ENCODE measurements at regions not wholly inside any gene's neighbourhood (a gene's known extent, or its start where the extent isn't known, plus 50 kb on each side); places are given as distances from the start of the nearest gene placed in this dataset.

DNA sequence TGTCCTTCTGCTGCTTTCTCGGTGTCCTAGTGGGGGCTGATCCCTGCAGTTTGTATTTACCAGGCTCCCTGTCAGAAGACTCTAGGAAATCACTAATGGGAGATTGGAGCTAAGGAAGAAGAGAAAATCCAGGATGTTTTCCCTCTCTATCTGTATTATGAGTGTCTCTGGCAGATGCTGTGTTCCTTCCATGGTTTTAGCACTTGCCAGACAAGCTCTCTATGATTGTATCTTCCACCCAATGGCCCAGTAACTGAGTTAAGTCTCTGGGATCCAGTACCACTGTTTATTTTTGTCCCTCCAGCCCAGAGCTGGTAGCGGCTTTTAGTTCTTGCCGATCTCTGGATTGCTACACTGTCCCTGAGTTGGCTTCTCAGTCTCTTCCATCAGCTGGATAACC lies 494.8 kb upstream of the SLC39A10 start:
- no peak overlapping the region for H3K4me3 ChIP-seq (ENCODE audit: low read depth, low read length)
- TF ChIP-seq CTCF (IDR thresholded peaks at IDR 0.05; ENCODE audit: borderline replicate concordance, insufficient read depth, low read depth, low read length) = no peak

- H3K4me3 ChIP-seq (ENCODE audit: low read depth, low read length) = no peak overlapping the region
- TF ChIP-seq CTCF (IDR thresholded peaks at IDR 0.05; ENCODE audit: borderline replicate concordance, insufficient read depth, low read depth, low read length) = no peak
Measured at GRCh38 chr2:195160963-195161362, 496.1 kb upstream of the SLC39A10 start.

GRCh38 chr2:195151711-195152110 lies 505.3 kb upstream of the SLC39A10 start:
- TF ChIP-seq CTCF (IDR thresholded peaks at IDR 0.05; ENCODE audit: borderline replicate concordance, insufficient read depth, low read depth, low read length) = no peak
- no peak overlapping the region for H3K4me3 ChIP-seq (ENCODE audit: low read depth, low read length)

DNA sequence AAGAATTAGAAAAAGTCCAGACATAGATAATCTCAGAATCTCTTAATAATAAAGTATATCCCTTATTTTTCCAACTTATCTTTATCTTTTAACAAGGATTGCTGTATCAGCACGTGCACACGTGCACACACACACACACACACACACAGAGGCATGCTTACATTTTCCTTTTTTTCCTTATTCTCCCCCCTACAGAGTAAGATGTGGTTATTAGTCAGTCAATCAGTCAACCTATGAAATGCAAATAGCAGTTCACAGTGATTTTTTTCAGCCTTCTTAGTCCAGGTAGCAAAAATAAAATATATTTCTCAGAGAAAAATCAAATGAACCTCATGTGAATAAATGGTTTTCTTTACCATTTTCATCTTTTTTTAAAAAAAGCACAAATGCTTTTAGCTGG lies 506.2 kb upstream of the SLC39A10 start:
- H3K4me3 ChIP-seq (ENCODE audit: low read depth, low read length) = no peak overlapping the region
- no peak for TF ChIP-seq CTCF (IDR thresholded peaks at IDR 0.05; ENCODE audit: borderline replicate concordance, insufficient read depth, low read depth, low read length)

DNA sequence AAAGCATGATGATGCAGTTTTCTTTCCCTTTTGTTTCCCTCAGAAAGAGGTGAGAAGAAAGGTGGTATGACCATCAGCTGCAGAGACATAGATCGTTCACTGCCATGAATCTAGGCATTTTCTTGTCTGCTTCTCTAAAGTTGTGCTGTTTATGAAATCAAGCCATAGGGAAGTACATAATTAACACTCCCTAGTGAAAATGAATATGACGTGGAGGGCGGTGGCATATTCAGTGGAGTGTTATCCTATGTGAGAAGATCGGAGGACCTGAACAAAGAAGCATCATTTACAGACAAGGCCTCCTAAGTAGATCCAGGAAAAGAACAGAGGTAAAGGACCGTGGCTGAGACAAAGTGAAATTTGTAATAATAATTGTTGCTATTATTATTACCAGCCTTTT lies 509.0 kb upstream of the SLC39A10 start:
- no peak for TF ChIP-seq CTCF (IDR thresholded peaks at IDR 0.05; ENCODE audit: borderline replicate concordance, insufficient read depth, low read depth, low read length)
- H3K4me3 ChIP-seq (ENCODE audit: low read depth, low read length) = no peak overlapping the region

DNA sequence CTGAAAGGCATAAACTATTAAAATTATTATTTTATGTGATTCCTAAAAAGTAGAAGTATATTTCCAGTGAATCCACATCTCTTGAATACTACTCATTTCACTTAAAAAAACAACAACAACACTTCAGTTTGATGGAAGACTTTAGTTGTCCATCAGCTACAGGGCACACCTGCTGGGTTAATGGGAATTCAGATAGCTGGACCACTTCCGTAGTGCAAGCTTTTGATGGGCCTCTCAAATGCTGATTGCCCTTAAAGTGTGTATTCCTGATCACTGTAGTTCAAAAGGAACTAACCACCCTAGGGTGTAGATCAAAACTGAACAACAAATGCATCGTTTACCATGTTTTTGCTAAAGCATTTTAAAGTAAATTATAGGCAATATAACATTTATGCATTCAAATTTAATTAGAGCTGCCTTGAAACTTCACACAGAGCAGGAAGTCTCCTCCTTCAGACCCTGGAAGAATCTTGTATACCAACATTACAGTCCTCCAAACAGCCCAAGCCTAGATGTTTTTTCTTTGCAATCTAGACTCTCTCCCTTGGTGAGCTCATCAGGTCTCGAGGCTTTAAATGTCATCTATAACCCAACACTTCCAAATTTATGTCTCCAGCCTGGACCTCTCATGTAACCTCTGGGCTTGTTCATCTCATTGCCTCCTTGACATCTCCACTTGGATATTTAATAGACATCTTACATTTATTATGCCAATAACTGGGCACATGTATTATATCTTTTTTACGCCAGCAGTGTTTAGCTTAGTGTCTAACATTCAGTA lies 510.1 kb upstream of the SLC39A10 start:
- H3K4me3 ChIP-seq (ENCODE audit: low read depth, low read length) = no peak overlapping the region

More for the DNA sequence above, 510.1 kb upstream of the SLC39A10 start:
- TF ChIP-seq CTCF (IDR thresholded peaks at IDR 0.05; ENCODE audit: borderline replicate concordance, insufficient read depth, low read depth, low read length) = no peak
